OCI-LY7 (cell line): ENCODE measurements at regions not wholly inside any gene's neighbourhood (a gene's known extent, or its start where the extent isn't known, plus 50 kb on each side); places are given as distances from the start of the nearest gene placed in this dataset.

Experiments
- EZH2phosphoT487 ChIP-seq: fragments of 200-600 bp; sonication (generic); IDR thresholded peaks from 2 replicates; pipeline ENCODE4 v1.6.1; 2018; ENCODE audit warnings: low read depth, borderline replicate concordance, mild to moderate bottlenecking, mixed run types, antibody characterized with exemption, low read length, moderate library complexity, mixed read lengths
- TF ChIP-seq, protein P1 (sequence below): fragments of 200-600 bp; sonication (generic); conservative IDR thresholded peaks from 2 replicates; pipeline ENCODE4 v1.5.1; 2014; ENCODE audit warnings: mild to moderate bottlenecking, antibody characterized with exemption, low read length, moderate library complexity, mixed read lengths

DNA sequence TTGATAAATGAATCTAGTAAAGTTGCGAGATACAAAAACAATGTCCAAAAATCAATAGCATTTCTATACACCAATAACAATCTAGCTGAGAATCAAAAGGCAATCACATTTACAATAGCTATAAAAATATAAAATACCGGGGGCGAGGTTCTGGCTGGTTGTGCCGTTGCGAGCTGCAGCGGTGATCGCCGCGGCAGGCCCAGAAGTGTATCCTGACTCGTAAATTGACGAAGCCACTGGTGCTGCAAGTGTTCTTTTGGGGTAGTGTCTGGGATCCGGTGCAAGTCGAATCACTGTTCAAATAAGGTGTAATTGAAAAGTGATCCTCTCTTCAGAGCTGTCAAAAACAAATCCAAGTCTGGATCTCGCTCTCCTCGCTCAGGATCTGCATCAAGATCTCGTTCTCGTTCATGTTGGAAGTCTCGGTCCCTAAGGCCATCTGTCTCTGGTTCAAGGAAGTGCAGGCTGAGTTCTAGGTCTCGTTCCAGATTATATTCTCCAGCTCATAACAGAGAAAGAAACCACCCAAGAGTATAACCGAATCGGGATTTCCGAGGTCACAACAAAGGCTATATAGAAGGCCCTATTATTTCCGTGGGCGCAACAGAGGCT, 80.1 kb upstream of the STT3B start:
- TF ChIP-seq, protein P1, sequence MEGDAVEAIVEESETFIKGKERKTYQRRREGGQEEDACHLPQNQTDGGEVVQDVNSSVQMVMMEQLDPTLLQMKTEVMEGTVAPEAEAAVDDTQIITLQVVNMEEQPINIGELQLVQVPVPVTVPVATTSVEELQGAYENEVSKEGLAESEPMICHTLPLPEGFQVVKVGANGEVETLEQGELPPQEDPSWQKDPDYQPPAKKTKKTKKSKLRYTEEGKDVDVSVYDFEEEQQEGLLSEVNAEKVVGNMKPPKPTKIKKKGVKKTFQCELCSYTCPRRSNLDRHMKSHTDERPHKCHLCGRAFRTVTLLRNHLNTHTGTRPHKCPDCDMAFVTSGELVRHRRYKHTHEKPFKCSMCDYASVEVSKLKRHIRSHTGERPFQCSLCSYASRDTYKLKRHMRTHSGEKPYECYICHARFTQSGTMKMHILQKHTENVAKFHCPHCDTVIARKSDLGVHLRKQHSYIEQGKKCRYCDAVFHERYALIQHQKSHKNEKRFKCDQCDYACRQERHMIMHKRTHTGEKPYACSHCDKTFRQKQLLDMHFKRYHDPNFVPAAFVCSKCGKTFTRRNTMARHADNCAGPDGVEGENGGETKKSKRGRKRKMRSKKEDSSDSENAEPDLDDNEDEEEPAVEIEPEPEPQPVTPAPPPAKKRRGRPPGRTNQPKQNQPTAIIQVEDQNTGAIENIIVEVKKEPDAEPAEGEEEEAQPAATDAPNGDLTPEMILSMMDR: no peak
- TF ChIP-seq EZH2phosphoT487: no peak
